ENCODE measurements at regions not wholly inside any gene's neighbourhood (a gene's known extent, or its start where the extent isn't known, plus 50 kb on each side); places are given as distances from the start of the nearest gene placed in this dataset.
A peak's percentile ranks its signal among the peaks of the same experiment; 100 is the strongest.

DNA sequence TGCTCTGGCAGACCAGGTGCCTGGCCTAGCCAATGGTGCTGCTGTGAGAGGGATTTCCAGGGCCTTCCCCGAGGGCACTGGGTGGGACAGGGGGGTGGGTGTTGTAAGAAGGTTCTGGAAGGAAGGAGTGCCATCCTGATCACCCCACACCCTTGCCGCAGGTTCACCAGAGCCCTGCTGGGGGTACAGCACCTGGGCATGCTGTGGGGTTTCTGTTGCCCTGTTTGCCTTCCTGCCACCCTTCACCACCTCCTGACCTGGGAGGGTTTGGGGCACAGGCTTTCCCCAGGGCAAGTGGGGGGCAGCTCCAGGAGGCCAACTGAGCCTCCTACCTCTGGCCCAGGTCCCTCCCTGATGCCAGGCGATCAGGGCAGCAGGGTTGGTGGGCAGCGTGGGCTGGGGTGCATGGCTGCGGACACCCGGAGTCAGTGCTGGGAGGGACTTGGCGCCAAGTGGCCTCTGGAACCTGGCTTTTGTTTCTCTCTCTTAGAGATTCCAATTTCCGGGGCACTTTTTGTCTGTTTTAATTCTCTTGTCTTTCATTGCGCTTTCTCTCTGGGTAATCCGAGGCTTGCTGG lies 318.8 kb downstream of the PTPRU start (continued):
- TF ChIP-seq, protein P1, sequence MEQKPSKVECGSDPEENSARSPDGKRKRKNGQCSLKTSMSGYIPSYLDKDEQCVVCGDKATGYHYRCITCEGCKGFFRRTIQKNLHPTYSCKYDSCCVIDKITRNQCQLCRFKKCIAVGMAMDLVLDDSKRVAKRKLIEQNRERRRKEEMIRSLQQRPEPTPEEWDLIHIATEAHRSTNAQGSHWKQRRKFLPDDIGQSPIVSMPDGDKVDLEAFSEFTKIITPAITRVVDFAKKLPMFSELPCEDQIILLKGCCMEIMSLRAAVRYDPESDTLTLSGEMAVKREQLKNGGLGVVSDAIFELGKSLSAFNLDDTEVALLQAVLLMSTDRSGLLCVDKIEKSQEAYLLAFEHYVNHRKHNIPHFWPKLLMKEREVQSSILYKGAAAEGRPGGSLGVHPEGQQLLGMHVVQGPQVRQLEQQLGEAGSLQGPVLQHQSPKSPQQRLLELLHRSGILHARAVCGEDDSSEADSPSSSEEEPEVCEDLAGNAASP (CRISPR knock-in tag; IDR thresholded peaks at IDR 0.05; ENCODE audit: borderline replicate concordance), result no peak

DNA sequence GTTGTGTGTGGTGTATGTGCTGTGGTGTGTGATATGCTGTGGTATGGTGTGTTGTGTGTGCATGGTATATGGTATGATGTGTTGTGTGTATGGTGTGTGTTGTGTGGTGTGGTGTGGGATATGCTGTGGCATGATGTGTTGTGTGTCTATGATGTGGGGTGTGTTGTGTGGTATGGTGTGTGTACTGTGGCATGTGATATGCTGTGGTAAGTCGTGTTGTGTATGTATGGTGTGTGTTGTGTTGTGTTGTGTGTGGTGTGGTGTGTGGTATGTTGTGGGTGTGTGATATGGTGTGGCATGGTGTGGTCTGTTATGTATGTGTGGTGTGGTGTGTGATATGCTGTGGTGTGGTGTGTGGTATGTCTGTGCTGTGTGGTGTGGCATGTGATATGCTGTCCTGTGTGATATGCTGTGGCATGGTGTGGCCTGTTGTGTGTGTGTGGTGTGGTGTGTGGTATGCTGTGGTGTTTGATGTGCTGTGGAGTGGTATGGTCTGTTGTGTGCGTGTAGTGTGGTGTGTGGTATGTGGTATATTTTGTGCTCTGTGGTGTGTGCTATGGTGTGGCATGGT lies 318.0 kb downstream of the PTPRU start:
- ATAC-seq (no peak), FAIRE-seq (no peak), DNase-seq (ENCODE audit: low spot score) (no peak)
- Histone ChIP-seq H3K27ac (ENCODE audit: extremely low read length, insufficient read depth, low read length) (no peak overlapping the region), H4K20me1 (ENCODE audit: insufficient read depth, low read length) (no peaks in the 10 kb centered on the region), H3K4me1 (ENCODE audit: insufficient read depth, low read length) (no peaks in the 10 kb centered on the region), H3K27me3 (ENCODE audit: control insufficient read depth in 1 of 2, insufficient read depth in 2 of 2, low read length in 2 of 2) (no peaks in the 10 kb centered on the region; a peak in 2 of 5 replicates), H2AFZ (ENCODE audit: low read length) (no peak overlapping the region), H3K4me2 (ENCODE audit: low read depth, low read length) (no peak overlapping the region), H3K9ac (ENCODE audit: insufficient read depth, low read depth, low read length) (no peak overlapping the region), H3K9me3 (ENCODE audit: low read length) (peaks cover 6% of the 10 kb centered on the region), H3K79me2 (ENCODE audit: insufficient read depth, low read length) (no peaks in the 10 kb centered on the region), H3K36me3 (replicated peaks in 1 of 2; ENCODE audit: control insufficient read depth in 1 of 2, insufficient read depth in 2 of 2, low read length in 2 of 2) (no peaks in the 10 kb centered on the region), H3K4me3 (replicated peaks in 1 of 3; ENCODE audit: insufficient read depth in 1 of 3, low read depth in 2 of 3, low read length in 3 of 3) (no peak overlapping the region)
- no TSS peak for BruUV-seq (replicated peaks)
- 36% methylated on average over 2 of the region's 2 CpGs for WGBS (ENCODE audit: low lambda C conversion rate)
- intact Hi-C loops (cut with micrococcal nuclease; ENCODE audit: unreplicated experiment), result no loop called here
- in situ Hi-C loops (cut with HindIII; ENCODE audit: extremely low pct_ligation_motif_present, low pct_unique_long_range_greater_than_20kb), result no loop called here
- CTCF ChIA-PET (ENCODE audit: low intra/inter-chr PET ratio, low total read pairs), result no interaction called here
- POLR2A ChIA-PET, result no interaction called here
- TF ChIP-seq, protein P2, sequence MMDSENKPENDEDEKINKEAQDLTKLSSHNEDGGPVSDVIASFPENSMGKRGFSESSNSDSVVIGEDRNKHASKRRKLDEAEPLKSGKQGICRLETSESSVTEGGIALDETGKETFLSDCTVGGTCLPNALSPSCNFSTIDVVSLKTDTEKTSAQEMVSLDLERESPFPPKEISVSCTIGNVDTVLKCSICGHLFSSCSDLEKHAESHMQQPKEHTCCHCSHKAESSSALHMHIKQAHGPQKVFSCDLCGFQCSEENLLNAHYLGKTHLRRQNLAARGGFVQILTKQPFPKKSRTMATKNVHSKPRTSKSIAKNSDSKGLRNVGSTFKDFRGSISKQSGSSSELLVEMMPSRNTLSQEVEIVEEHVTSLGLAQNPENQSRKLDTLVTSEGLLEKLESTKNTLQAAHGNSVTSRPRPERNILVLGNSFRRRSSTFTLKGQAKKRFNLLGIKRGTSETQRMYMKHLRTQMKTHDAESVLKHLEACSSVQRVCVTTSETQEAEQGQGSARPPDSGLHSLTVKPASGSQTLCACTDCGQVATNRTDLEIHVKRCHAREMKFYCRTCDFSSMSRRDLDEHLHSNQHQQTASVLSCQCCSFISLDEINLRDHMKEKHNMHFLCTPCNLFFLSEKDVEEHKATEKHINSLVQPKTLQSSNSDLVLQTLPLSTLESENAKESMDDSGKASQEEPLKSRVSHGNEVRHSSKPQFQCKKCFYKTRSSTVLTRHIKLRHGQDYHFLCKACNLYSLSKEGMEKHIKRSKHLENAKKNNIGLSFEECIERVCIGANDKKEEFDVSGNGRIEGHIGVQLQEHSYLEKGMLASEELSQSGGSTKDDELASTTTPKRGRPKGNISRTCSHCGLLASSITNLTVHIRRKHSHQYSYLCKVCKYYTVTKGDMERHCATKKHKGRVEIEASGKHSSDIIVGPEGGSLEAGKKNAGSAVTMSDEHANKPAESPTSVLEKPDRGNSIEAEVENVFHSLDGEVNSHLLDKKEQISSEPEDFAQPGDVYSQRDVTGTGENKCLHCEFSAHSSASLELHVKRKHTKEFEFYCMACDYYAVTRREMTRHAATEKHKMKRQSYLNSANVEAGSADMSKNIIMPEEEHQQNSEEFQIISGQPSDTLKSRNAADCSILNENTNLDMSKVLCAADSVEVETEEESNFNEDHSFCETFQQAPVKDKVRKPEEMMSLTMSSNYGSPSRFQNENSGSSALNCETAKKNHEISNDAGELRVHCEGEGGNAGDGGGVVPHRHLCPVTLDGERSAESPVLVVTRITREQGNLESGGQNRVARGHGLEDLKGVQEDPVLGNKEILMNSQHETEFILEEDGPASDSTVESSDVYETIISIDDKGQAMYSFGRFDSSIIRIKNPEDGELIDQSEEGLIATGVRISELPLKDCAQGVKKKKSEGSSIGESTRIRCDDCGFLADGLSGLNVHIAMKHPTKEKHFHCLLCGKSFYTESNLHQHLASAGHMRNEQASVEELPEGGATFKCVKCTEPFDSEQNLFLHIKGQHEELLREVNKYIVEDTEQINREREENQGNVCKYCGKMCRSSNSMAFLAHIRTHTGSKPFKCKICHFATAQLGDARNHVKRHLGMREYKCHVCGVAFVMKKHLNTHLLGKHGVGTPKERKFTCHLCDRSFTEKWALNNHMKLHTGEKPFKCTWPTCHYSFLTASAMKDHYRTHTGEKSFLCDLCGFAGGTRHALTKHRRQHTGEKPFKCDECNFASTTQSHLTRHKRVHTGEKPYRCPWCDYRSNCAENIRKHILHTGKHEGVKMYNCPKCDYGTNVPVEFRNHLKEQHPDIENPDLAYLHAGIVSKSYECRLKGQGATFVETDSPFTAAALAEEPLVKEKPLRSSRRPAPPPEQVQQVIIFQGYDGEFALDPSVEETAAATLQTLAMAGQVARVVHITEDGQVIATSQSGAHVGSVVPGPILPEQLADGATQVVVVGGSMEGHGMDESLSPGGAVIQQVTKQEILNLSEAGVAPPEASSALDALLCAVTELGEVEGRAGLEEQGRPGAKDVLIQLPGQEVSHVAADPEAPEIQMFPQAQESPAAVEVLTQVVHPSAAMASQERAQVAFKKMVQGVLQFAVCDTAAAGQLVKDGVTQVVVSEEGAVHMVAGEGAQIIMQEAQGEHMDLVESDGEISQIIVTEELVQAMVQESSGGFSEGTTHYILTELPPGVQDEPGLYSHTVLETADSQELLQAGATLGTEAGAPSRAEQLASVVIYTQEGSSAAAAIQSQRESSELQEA (CRISPR knock-in tag; IDR thresholded peaks at IDR 0.05; ENCODE audit: not compliant biosample characterization), result no peak
- TF ChIP-seq, protein P3, sequence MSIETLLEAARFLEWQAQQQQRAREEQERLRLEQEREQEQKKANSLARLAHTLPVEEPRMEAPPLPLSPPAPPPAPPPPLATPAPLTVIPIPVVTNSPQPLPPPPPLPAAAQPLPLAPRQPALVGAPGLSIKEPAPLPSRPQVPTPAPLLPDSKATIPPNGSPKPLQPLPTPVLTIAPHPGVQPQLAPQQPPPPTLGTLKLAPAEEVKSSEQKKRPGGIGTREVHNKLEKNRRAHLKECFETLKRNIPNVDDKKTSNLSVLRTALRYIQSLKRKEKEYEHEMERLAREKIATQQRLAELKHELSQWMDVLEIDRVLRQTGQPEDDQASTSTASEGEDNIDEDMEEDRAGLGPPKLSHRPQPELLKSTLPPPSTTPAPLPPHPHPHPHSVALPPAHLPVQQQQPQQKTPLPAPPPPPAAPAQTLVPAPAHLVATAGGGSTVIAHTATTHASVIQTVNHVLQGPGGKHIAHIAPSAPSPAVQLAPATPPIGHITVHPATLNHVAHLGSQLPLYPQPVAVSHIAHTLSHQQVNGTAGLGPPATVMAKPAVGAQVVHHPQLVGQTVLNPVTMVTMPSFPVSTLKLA (IDR thresholded peaks at IDR 0.05), result 0 out of 2 replicates have a peak, but pooled peaks have one; percentile 2
- TF ChIP-seq FOXP1 (IDR thresholded peaks at IDR 0.05), result peak; percentile 17; the same call in 1 of the 2 replicates
- TF ChIP-seq FOXP1 (CRISPR knock-in tag; IDR thresholded peaks at IDR 0.05), result no peak
